ENCODE measurements at regions not wholly inside any gene's neighbourhood (a gene's known extent, or its start where the extent isn't known, plus 50 kb on each side); places are given as distances from the start of the nearest gene placed in this dataset.

DNA sequence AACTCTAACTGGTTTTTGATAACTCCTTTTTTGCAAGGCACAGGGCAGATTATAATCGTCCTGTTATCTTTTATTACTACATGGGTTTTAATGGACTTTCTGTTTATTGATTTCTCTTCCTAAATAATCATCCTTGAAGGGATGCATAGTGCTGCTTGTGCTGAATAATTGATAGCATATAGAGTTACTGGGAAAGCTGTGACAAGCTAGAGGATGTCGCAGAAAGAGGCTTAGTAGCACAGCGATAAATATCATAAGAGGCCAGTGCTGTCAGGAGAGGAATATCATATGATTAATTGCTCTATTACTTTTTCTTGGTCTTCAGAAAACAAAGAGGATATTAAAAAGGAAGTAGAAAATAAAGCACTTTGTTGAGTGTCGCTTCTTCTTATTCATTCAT is 1007.1 kb upstream of the ACO1 start:
- Histone ChIP-seq H3K36me3 (ENCODE audit: control insufficient read depth in 2 of 4, insufficient read depth in 4 of 4, low read length in 3 of 4) (no peaks in the 10 kb centered on the region), H3K9me3 (ENCODE audit: insufficient read depth in 2 of 2, low read depth in 1 of 2, low read length in 1 of 2) (no peaks in the 10 kb centered on the region; a peak in 1 of 4 replicates), H3K23ac (ENCODE audit: insufficient read length) (no peak overlapping the region), H3K27me3 (replicated peaks in 1 of 4; ENCODE audit: control insufficient read depth in 3 of 4, extremely low read depth in 1 of 4, insufficient read depth in 3 of 4, low read length in 3 of 4) (no peaks in the 10 kb centered on the region), H2BK12ac (ENCODE audit: low read depth, low read length) (no peak overlapping the region), H3K56ac (replicated peaks; ENCODE audit: insufficient read length, low read depth, low read length) (no peak overlapping the region), H3K9ac (replicated peaks in 1 of 4; ENCODE audit: extremely low read depth in 1 of 4, low read depth in 3 of 4, low read length in 3 of 4) (no peak overlapping the region), H3K4me3 (ENCODE audit: extremely low read depth in 1 of 4, insufficient read depth in 2 of 4, low read depth in 3 of 4, low read length in 4 of 4) (no peak overlapping the region), H2BK120ac (replicated peaks; ENCODE audit: low read depth, low read length) (no peak overlapping the region), H3K4me1 (replicated peaks in 1 of 4; ENCODE audit: control insufficient read depth in 3 of 4, insufficient read depth in 4 of 4, low read length in 3 of 4) (no peaks in the 10 kb centered on the region), H4K91ac (replicated peaks; ENCODE audit: insufficient read length, low read length) (no peak overlapping the region), H3K4me2 (ENCODE audit: insufficient read depth in 1 of 2, low read depth in 2 of 2, low read length in 2 of 2) (no peak overlapping the region), H3K18ac (ENCODE audit: extremely low read depth, low read length) (no peak overlapping the region), H4K8ac (ENCODE audit: extremely low read depth, insufficient read depth, low read length) (no peak overlapping the region), H3K27ac (ENCODE audit: low read depth, low read length) (no peak overlapping the region), H2AK5ac (ENCODE audit: low read depth, low read length) (no peak overlapping the region), H2AFZ (ENCODE audit: low read length) (no peak overlapping the region), H3K79me1 (ENCODE audit: low read depth, low read length) (no peaks in the 10 kb centered on the region), H4K5ac (ENCODE audit: insufficient read length, low read depth, low read length) (no peak overlapping the region), H2BK20ac (ENCODE audit: low read length) (no peak overlapping the region), H2BK5ac (ENCODE audit: low read depth, low read length) (no peak overlapping the region), H3K79me2 (ENCODE audit: control insufficient read depth in 1 of 2, insufficient read depth in 2 of 2, low read length in 2 of 2) (no peaks in the 10 kb centered on the region), H2BK15ac (ENCODE audit: low read length) (no peak overlapping the region), H3K14ac (ENCODE audit: insufficient read length) (no peak overlapping the region), H3K23me2 (ENCODE audit: low read depth, low read length) (no peaks in the 10 kb centered on the region), H3K4ac (replicated peaks; ENCODE audit: insufficient read length, low read depth, low read length) (no peak overlapping the region), H4K20me1 (replicated peaks in 1 of 2; ENCODE audit: control insufficient read depth in 1 of 2, insufficient read depth in 2 of 2, low read length in 2 of 2) (no peaks in the 10 kb centered on the region)
- FAIRE-seq = no peak
- ChIA-PET CTCF (ENCODE audit: partially characterized antibody) (no interaction called here), POLR2A (ENCODE audit: partially characterized antibody) (no interaction called here)
- TF ChIP-seq BACH1 (IDR thresholded peaks at IDR 0.05; ENCODE audit: low read length) (no peak), FOSL1 (IDR thresholded peaks at IDR 0.05; ENCODE audit: insufficient read depth, low read depth, low read length) (no peak), CBX5 (IDR thresholded peaks at IDR 0.05; ENCODE audit: low read depth, low read length) (no peak), EGR1 (IDR thresholded peaks at IDR 0.05; ENCODE audit: borderline replicate concordance, low read depth, low read length) (no peak), ATF2 (IDR thresholded peaks at IDR 0.05; ENCODE audit: low read length) (no peak), TBP (IDR thresholded peaks at IDR 0.05; ENCODE audit: low read depth, low read length) (no peak), RAD21 (IDR thresholded peaks at IDR 0.05 in 1 of 2, conservative IDR thresholded peaks at IDR 0.05 in 1 of 2; ENCODE audit: low read depth in 2 of 2, low read length in 2 of 2) (no peak)
- TF ChIP-seq, protein P1, sequence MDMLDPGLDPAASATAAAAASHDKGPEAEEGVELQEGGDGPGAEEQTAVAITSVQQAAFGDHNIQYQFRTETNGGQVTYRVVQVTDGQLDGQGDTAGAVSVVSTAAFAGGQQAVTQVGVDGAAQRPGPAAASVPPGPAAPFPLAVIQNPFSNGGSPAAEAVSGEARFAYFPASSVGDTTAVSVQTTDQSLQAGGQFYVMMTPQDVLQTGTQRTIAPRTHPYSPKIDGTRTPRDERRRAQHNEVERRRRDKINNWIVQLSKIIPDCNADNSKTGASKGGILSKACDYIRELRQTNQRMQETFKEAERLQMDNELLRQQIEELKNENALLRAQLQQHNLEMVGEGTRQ (IDR thresholded peaks at IDR 0.05; ENCODE audit: low read length) = no peak
- 91% methylated on average over 4 of the region's 4 CpGs; no CpG with 5 or more reads in 1 of the 2 experiments for WGBS, 2 experiments (ENCODE audit: extremely low coverage in 1 of 2, insufficient coverage in 1 of 2, insufficient read length in 1 of 2, insufficient replicate concordance in 2 of 2, low coverage in 1 of 2, low lambda C conversion rate in 2 of 2, missing lambda C conversion rate in 1 of 2)
- no peak for DNase-seq (ENCODE audit: low read depth in 1 of 2, low spot score in 2 of 2)
